ENCODE measurements at regions not wholly inside any gene's neighbourhood (a gene's known extent, or its start where the extent isn't known, plus 50 kb on each side); places are given as distances from the start of the nearest gene placed in this dataset.

DNA sequence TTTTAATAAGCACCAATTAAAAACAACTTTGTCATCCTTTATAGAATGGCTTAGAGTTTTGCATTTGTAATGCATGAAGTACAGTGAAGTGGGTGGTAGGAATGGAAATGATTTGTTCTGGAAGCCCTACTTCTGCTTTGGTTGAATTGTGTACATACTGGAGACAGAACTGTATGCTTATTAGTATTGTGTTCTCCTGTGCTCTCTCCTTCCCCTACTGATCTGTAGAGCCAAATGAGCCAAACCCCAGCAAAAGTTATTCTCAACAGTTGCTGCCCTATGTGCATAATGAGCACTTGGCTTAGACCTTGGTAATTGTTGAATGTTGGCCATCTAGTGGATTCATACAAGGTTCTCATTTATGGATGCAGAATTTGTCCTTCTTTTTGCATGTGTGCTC lies 916.1 kb downstream of the GALC start:
- H3K27ac ChIP-seq (ENCODE audit: low read depth in 1 of 2, low read length in 2 of 2) = no peak overlapping the region
- H3K9me3 ChIP-seq (ENCODE audit: control insufficient read depth in 4 of 4, low read length in 3 of 4) = no peaks in the 10 kb centered on the region
- DNase-seq (ENCODE audit: low spot score) = no peak
- no peak for TF ChIP-seq RAD21 (IDR thresholded peaks at IDR 0.05)
- TF ChIP-seq, protein P1, sequence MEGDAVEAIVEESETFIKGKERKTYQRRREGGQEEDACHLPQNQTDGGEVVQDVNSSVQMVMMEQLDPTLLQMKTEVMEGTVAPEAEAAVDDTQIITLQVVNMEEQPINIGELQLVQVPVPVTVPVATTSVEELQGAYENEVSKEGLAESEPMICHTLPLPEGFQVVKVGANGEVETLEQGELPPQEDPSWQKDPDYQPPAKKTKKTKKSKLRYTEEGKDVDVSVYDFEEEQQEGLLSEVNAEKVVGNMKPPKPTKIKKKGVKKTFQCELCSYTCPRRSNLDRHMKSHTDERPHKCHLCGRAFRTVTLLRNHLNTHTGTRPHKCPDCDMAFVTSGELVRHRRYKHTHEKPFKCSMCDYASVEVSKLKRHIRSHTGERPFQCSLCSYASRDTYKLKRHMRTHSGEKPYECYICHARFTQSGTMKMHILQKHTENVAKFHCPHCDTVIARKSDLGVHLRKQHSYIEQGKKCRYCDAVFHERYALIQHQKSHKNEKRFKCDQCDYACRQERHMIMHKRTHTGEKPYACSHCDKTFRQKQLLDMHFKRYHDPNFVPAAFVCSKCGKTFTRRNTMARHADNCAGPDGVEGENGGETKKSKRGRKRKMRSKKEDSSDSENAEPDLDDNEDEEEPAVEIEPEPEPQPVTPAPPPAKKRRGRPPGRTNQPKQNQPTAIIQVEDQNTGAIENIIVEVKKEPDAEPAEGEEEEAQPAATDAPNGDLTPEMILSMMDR (IDR thresholded peaks at IDR 0.05; ENCODE audit: low read depth, low read length, missing input control) = no peak
- TF ChIP-seq, protein P2, sequence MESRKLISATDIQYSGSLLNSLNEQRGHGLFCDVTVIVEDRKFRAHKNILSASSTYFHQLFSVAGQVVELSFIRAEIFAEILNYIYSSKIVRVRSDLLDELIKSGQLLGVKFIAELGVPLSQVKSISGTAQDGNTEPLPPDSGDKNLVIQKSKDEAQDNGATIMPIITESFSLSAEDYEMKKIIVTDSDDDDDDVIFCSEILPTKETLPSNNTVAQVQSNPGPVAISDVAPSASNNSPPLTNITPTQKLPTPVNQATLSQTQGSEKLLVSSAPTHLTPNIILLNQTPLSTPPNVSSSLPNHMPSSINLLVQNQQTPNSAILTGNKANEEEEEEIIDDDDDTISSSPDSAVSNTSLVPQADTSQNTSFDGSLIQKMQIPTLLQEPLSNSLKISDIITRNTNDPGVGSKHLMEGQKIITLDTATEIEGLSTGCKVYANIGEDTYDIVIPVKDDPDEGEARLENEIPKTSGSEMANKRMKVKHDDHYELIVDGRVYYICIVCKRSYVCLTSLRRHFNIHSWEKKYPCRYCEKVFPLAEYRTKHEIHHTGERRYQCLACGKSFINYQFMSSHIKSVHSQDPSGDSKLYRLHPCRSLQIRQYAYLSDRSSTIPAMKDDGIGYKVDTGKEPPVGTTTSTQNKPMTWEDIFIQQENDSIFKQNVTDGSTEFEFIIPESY (IDR thresholded peaks at IDR 0.05) = no peak
- TF ChIP-seq EGR1 (IDR thresholded peaks at IDR 0.05; ENCODE audit: low read depth in 2 of 2) = no peak
- TF ChIP-seq SP1 (IDR thresholded peaks at IDR 0.05) = no peak
- TF ChIP-seq FOXA1 (IDR thresholded peaks at IDR 0.05) = no peak
- TF ChIP-seq NR2F2 (IDR thresholded peaks at IDR 0.05) = no peak
- no peak for TF ChIP-seq JUND (IDR thresholded peaks at IDR 0.05)
- no peak for TF ChIP-seq HNF4G (IDR thresholded peaks at IDR 0.05)
- TF ChIP-seq, protein P3, sequence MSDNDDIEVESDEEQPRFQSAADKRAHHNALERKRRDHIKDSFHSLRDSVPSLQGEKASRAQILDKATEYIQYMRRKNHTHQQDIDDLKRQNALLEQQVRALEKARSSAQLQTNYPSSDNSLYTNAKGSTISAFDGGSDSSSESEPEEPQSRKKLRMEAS (IDR thresholded peaks at IDR 0.05) = no peak
- TF ChIP-seq, protein P4, sequence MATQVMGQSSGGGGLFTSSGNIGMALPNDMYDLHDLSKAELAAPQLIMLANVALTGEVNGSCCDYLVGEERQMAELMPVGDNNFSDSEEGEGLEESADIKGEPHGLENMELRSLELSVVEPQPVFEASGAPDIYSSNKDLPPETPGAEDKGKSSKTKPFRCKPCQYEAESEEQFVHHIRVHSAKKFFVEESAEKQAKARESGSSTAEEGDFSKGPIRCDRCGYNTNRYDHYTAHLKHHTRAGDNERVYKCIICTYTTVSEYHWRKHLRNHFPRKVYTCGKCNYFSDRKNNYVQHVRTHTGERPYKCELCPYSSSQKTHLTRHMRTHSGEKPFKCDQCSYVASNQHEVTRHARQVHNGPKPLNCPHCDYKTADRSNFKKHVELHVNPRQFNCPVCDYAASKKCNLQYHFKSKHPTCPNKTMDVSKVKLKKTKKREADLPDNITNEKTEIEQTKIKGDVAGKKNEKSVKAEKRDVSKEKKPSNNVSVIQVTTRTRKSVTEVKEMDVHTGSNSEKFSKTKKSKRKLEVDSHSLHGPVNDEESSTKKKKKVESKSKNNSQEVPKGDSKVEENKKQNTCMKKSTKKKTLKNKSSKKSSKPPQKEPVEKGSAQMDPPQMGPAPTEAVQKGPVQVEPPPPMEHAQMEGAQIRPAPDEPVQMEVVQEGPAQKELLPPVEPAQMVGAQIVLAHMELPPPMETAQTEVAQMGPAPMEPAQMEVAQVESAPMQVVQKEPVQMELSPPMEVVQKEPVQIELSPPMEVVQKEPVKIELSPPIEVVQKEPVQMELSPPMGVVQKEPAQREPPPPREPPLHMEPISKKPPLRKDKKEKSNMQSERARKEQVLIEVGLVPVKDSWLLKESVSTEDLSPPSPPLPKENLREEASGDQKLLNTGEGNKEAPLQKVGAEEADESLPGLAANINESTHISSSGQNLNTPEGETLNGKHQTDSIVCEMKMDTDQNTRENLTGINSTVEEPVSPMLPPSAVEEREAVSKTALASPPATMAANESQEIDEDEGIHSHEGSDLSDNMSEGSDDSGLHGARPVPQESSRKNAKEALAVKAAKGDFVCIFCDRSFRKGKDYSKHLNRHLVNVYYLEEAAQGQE (IDR thresholded peaks at IDR 0.05) = no peak
- no peak for TF ChIP-seq GABPA (IDR thresholded peaks at IDR 0.05 in 1 of 2, conservative IDR thresholded peaks at IDR 0.05 in 1 of 2)
- no peak for TF ChIP-seq YY1 (IDR thresholded peaks at IDR 0.05)
- TF ChIP-seq TAF1 (conservative IDR thresholded peaks at IDR 0.05) = no peak
- TF ChIP-seq, protein P5, sequence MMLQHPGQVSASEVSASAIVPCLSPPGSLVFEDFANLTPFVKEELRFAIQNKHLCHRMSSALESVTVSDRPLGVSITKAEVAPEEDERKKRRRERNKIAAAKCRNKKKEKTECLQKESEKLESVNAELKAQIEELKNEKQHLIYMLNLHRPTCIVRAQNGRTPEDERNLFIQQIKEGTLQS (IDR thresholded peaks at IDR 0.05) = no peak
- no peak for TF ChIP-seq FOXA2 (IDR thresholded peaks at IDR 0.05)
- TF ChIP-seq HNF4A (conservative IDR thresholded peaks at IDR 0.05) = no peak
- TF ChIP-seq RXRA (IDR thresholded peaks at IDR 0.05) = no peak
- no peaks in the 10 kb centered on the region for H3K27me3 ChIP-seq (ENCODE audit: control insufficient read depth in 4 of 4, insufficient read depth in 4 of 4, low read length in 3 of 4)
- H3K9ac ChIP-seq (ENCODE audit: low read depth in 1 of 2, low read length in 2 of 2) = no peak overlapping the region
- no peak overlapping the region for H3K4me3 ChIP-seq (ENCODE audit: low read depth in 1 of 3, low read length in 3 of 3)
- H3K36me3 ChIP-seq (ENCODE audit: control insufficient read depth in 4 of 4, insufficient read depth in 3 of 4, low read depth in 1 of 4, low read length in 3 of 4) = no peaks in the 10 kb centered on the region
- H3K4me1 ChIP-seq (ENCODE audit: control insufficient read depth in 4 of 4, insufficient read depth in 4 of 4, low read length in 3 of 4) = no peaks in the 10 kb centered on the region
